GM12878 (cell line): ENCODE measurements at regions not wholly inside any gene's neighbourhood (a gene's known extent, or its start where the extent isn't known, plus 50 kb on each side); places are given as distances from the start of the nearest gene placed in this dataset.

Experiments
- MTA3 ChIP-seq: IDR thresholded peaks from 2 replicates; pipeline ENCODE4 v1.6.1; 2012; ENCODE audit warnings: low read length, inconsistent platforms, borderline replicate concordance
- POLR2A ChIP-seq: IDR thresholded peaks from 2 replicates; pipeline ENCODE4 v1.6.1; 2011; ENCODE audit warnings: low read depth, mild to moderate bottlenecking, low read length
- POLR2AphosphoS5 ChIP-seq: IDR thresholded peaks from 2 replicates; pipeline ENCODE4 v1.6.1; 2011; ENCODE audit warnings: mild to moderate bottlenecking, low read length, inconsistent platforms
- TBL1XR1 ChIP-seq: IDR thresholded peaks from 2 replicates; pipeline ENCODE4 v1.6.1; 2012; ENCODE audit warnings: low read depth, low read length, improper control_type of control experiment
- TF ChIP-seq, protein P1 (sequence below), 3 experiments: IDR thresholded peaks in 2 of 3; conservative IDR thresholded peaks in 1 of 3; 2 replicates each; pipeline ENCODE4 v1.5.1; 2011; ENCODE audit warnings: low read depth in 3 of 3, low read length in 3 of 3, mild to moderate bottlenecking in 3 of 3, control low read depth in 2 of 3, moderate library complexity in 2 of 3, inconsistent platforms in 1 of 3, mixed read lengths in 1 of 3; ENCODE audit not compliant: control insufficient read depth in 2 of 3, insufficient read depth in 1 of 3; ENCODE audit errors: extremely low read depth in 1 of 3
- TF ChIP-seq, protein P2 (sequence below): fragments of 450-650 bp; IDR thresholded peaks from 2 replicates; pipeline ENCODE4 v1.6.1; 2016; ENCODE audit warnings: mild to moderate bottlenecking

DNA sequence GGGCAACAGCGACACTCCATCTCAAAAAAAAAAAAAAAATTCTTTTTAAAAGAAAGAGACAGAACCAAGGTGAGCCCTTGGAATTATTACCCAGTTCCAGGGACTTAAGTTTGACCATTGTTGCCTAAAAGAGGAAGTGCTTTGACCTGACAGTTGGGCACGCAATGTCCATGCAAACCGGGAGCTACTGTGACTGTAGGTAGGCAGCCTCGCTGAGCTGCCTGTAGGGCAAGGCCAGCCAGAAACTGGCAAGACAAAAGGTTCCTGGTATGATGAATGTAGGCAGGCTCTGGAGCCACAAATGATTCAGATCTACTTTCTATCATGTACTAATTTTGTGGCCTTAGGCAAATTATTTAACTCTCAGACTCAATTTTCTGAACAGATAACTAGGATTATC is 334.8 kb upstream of the ZNF462 start:
- TF ChIP-seq TBL1XR1, result no peak
- TF ChIP-seq, protein P1, sequence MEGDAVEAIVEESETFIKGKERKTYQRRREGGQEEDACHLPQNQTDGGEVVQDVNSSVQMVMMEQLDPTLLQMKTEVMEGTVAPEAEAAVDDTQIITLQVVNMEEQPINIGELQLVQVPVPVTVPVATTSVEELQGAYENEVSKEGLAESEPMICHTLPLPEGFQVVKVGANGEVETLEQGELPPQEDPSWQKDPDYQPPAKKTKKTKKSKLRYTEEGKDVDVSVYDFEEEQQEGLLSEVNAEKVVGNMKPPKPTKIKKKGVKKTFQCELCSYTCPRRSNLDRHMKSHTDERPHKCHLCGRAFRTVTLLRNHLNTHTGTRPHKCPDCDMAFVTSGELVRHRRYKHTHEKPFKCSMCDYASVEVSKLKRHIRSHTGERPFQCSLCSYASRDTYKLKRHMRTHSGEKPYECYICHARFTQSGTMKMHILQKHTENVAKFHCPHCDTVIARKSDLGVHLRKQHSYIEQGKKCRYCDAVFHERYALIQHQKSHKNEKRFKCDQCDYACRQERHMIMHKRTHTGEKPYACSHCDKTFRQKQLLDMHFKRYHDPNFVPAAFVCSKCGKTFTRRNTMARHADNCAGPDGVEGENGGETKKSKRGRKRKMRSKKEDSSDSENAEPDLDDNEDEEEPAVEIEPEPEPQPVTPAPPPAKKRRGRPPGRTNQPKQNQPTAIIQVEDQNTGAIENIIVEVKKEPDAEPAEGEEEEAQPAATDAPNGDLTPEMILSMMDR (IDR thresholded peaks at IDR 0.05 in 2 of 3, conservative IDR thresholded peaks at IDR 0.05 in 1 of 3; ENCODE audit: control insufficient read depth in 2 of 3, extremely low read depth in 1 of 3, insufficient read depth in 1 of 3, low read depth in 3 of 3, low read length in 3 of 3), result no peak
- TF ChIP-seq POLR2AphosphoS5, result no peak
- TF ChIP-seq, protein P2, sequence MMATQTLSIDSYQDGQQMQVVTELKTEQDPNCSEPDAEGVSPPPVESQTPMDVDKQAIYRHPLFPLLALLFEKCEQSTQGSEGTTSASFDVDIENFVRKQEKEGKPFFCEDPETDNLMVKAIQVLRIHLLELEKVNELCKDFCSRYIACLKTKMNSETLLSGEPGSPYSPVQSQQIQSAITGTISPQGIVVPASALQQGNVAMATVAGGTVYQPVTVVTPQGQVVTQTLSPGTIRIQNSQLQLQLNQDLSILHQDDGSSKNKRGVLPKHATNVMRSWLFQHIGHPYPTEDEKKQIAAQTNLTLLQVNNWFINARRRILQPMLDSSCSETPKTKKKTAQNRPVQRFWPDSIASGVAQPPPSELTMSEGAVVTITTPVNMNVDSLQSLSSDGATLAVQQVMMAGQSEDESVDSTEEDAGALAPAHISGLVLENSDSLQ, result no peak
- TF ChIP-seq POLR2A, result no peak
- TF ChIP-seq MTA3, result no peak
